Gastroesophageal sphincter (tissue), 3 donors: ENCODE measurements at regions not wholly inside any gene's neighbourhood (a gene's known extent, or its start where the extent isn't known, plus 50 kb on each side); places are given as distances from the start of the nearest gene placed in this dataset.

Experiments
- CTCF ChIP-seq, 4 experiments: fragments of 200-600 bp in 2 of 4; fragments of 450-650 bp in 2 of 4; sonication (generic) in 1 of 4; IDR thresholded peaks; one replicate each; pipeline ENCODE4 v1.5.1; 2017 to 2019; ENCODE audit warnings: antibody characterized with exemption in 4 of 4, mild to moderate bottlenecking in 2 of 4, moderate library complexity in 2 of 4
- EP300 ChIP-seq: sonication (generic); formaldehyde crosslinking; IDR thresholded peaks from one replicate; pipeline ENCODE4 v1.6.1; 2017; ENCODE audit warnings: antibody characterized with exemption, mild to moderate bottlenecking
- POLR2A ChIP-seq, 2 donors: fragments of 450-650 bp; IDR thresholded peaks; one replicate each; pipeline ENCODE4 v1.6.1; 2017; ENCODE audit warnings: antibody characterized with exemption in 2 of 2, mild to moderate bottlenecking in 2 of 2, moderate library complexity in 1 of 2
- POLR2AphosphoS5 ChIP-seq: sonication (generic); formaldehyde crosslinking; IDR thresholded peaks from one replicate; pipeline ENCODE4 v1.6.1; 2017; ENCODE audit warnings: antibody characterized with exemption

GRCh38 chr16:77603656-77604055 is 118.7 kb upstream of the NUDT7 start:
- TF ChIP-seq CTCF (IDR thresholded peaks at IDR 0.05): no peak
- TF ChIP-seq POLR2A (IDR thresholded peaks at IDR 0.05): no peak
- TF ChIP-seq POLR2AphosphoS5: no peak
- TF ChIP-seq EP300: no peak
